Neural cell (in vitro differentiated cells): ENCODE measurements at regions not wholly inside any gene's neighbourhood (a gene's known extent, or its start where the extent isn't known, plus 50 kb on each side); places are given as distances from the start of the nearest gene placed in this dataset.

Source experiments
- CTCF ChIP-seq: fragments of 450-650 bp; IDR thresholded peaks from 2 replicates; pipeline ENCODE4 v1.5.1; 2014; ENCODE audit warnings: antibody characterized with exemption, mild to moderate bottlenecking, moderate library complexity; ENCODE audit not compliant: poor library complexity, severe bottlenecking
- EP300 ChIP-seq: fragments of 450-650 bp; conservative IDR thresholded peaks from 2 replicates; pipeline ENCODE4 v1.6.1; 2014; ENCODE audit warnings: antibody characterized with exemption, mild to moderate bottlenecking, moderate library complexity; ENCODE audit not compliant: poor library complexity, severe bottlenecking
- EZH2 ChIP-seq: fragments of 200-600, 300-800 bp; shearing (Covaris generic), sonication (generic); IDR thresholded peaks from 2 replicates; pipeline ENCODE4 v1.6.1; 2014; ENCODE audit warnings: antibody characterized with exemption, low read length, borderline replicate concordance, mild to moderate bottlenecking; ENCODE audit not compliant: insufficient read depth, poor library complexity, severe bottlenecking
- MXI1 ChIP-seq: fragments of 450-650 bp; conservative IDR thresholded peaks from 2 replicates; pipeline ENCODE4 v1.6.1; 2014; ENCODE audit warnings: antibody characterized with exemption, mild to moderate bottlenecking; ENCODE audit not compliant: poor library complexity, severe bottlenecking
- POLR2AphosphoS5 ChIP-seq: IDR thresholded peaks from 2 replicates; pipeline ENCODE4 v1.6.1; 2012
- RAD21 ChIP-seq: fragments of 450-650 bp; conservative IDR thresholded peaks from 2 replicates; pipeline ENCODE4 v1.6.1; 2014; ENCODE audit warnings: antibody characterized with exemption, mild to moderate bottlenecking, moderate library complexity
- REST ChIP-seq: IDR thresholded peaks from 2 replicates; pipeline ENCODE4 v1.6.1; 2012; ENCODE audit warnings: borderline replicate concordance
- SMC3 ChIP-seq: fragments of 450-650 bp; conservative IDR thresholded peaks from 2 replicates; pipeline ENCODE4 v1.6.1; 2014; ENCODE audit warnings: antibody characterized with exemption, mild to moderate bottlenecking, moderate library complexity; ENCODE audit not compliant: poor library complexity
- TAF1 ChIP-seq: IDR thresholded peaks from 2 replicates; pipeline ENCODE4 v1.6.1; 2012; ENCODE audit warnings: low read depth

GRCh38 chr13:39879286-39880035, 224.0 kb downstream of the COG6 start:
- no peak for TF ChIP-seq TAF1
- no peak for TF ChIP-seq EZH2
- no peak for TF ChIP-seq CTCF
- TF ChIP-seq POLR2AphosphoS5: no peak
- no peak for TF ChIP-seq RAD21
- TF ChIP-seq EP300: no peak
- no peak for TF ChIP-seq REST
- TF ChIP-seq SMC3: no peak
- no peak for TF ChIP-seq MXI1
